Panc1 (cell line): ENCODE measurements at regions not wholly inside any gene's neighbourhood (a gene's known extent, or its start where the extent isn't known, plus 50 kb on each side); places are given as distances from the start of the nearest gene placed in this dataset.

ENCODE experiments used
- ATAC-seq: fragments of 200-7000 bp; cut with Tn5 transposase; 2 replicates; pipeline ENCODE4 v1.9.1; 2020; ENCODE audit warnings: mild to moderate bottlenecking, moderate library complexity
- BruUV-seq: library from RNA; stranded (reverse); fragments of 400-500 nt; replicated peaks from 2 replicates; lab custom pipeline; 2021; lab: Mats Ljungman, UMichigan
- CTCF ChIA-PET: fragments of 300-600 bp; sonication (Branson Sonifier 250); formaldehyde crosslinking; loops from one replicate; lab custom pipeline; 2022; ENCODE audit warnings: antibody characterized with exemption; lab: Charles Lee
- POLR2A ChIA-PET: fragments of 300-600 bp; sonication (Branson Sonifier 250); formaldehyde crosslinking; loops from one replicate; lab custom pipeline; 2022; ENCODE audit warnings: antibody characterized with exemption; lab: Charles Lee
- DNase-seq: peaks from one replicate; pipeline ENCODE4 v3.0.0-alpha.2; 2010; ENCODE audit warnings: low read depth, low spot score
- H3K27ac ChIP-seq: 2 replicates; pipeline ENCODE4 v1.5.1; 2011; ENCODE audit warnings: mild to moderate bottlenecking, low read length, inconsistent platforms
- H3K27me3 ChIP-seq: fragments of 200-500 bp; sonication (Bioruptor generic); 2 replicates; pipeline ENCODE4 v1.6.0; 2014; ENCODE audit warnings: low read length, inconsistent platforms; ENCODE audit not compliant: control insufficient read depth, insufficient read depth
- H3K36me3 ChIP-seq: fragments of 200-500 bp; sonication (Bioruptor generic); 2 replicates; pipeline ENCODE4 v1.5.1; 2014; ENCODE audit warnings: inconsistent platforms, mild to moderate bottlenecking, low read length, moderate library complexity; ENCODE audit not compliant: control insufficient read depth, insufficient read depth
- H3K4me1 ChIP-seq: 2 replicates; pipeline ENCODE4 v1.5.1; 2011; ENCODE audit warnings: inconsistent platforms, mild to moderate bottlenecking, low read length, moderate library complexity; ENCODE audit not compliant: control insufficient read depth, insufficient read depth
- H3K4me3 ChIP-seq, 2 experiments: 2 replicates each; pipeline ENCODE4 v1.5.1; 2011 to 2012; ENCODE audit warnings: low read depth in 2 of 2, low read length in 2 of 2, mild to moderate bottlenecking in 2 of 2, inconsistent platforms in 1 of 2, moderate library complexity in 1 of 2
- H3K9me3 ChIP-seq: fragments of 200-500 bp; sonication (Bioruptor generic); 2 replicates; pipeline ENCODE4 v1.5.1; 2014; ENCODE audit warnings: low read depth, mild to moderate bottlenecking, inconsistent platforms, low read length, moderate library complexity; ENCODE audit not compliant: control insufficient read depth, insufficient read depth
- CTCF ChIP-seq: fragments of 450-650 bp; IDR thresholded peaks from 2 replicates; pipeline ENCODE4 v1.5.1; 2017; ENCODE audit warnings: mild to moderate bottlenecking
- POLR2AphosphoS5 ChIP-seq: IDR thresholded peaks from 2 replicates; pipeline ENCODE4 v1.6.1; 2012; ENCODE audit warnings: mild to moderate bottlenecking, low read depth, low read length, moderate library complexity
- REST ChIP-seq, 2 experiments: IDR thresholded peaks; 2 replicates each; pipeline ENCODE4 v1.6.1; 2011 to 2012; ENCODE audit warnings: low read depth in 2 of 2, control low read depth in 1 of 2, low read length in 1 of 2, mild to moderate bottlenecking in 1 of 2, moderate library complexity in 1 of 2; ENCODE audit not compliant: insufficient read depth in 1 of 2
- SIN3A ChIP-seq: IDR thresholded peaks from 2 replicates; pipeline ENCODE4 v1.6.1; 2012; ENCODE audit warnings: low read depth, mild to moderate bottlenecking, low read length, moderate library complexity, borderline replicate concordance; ENCODE audit not compliant: insufficient read depth
- TCF7L2 ChIP-seq: IDR thresholded peaks from 2 replicates; pipeline ENCODE4 v1.6.1; 2011; ENCODE audit warnings: mild to moderate bottlenecking, low read depth, low read length, inconsistent platforms
- in situ Hi-C: cut with HindIII; loops from 2 replicates; pipeline ENCODE4 v1.10.0; 2016; ENCODE audit warnings: low sequenced_read_pairs, low pct_unique_long_range_greater_than_20kb
- intact Hi-C: fragments of 100-400 bp; cut with micrococcal nuclease; formaldehyde crosslinking; loops from one replicate; pipeline ENCODE4 v1.10.0; 2022; ENCODE audit not compliant: unreplicated experiment

- Histone ChIP-seq H3K27me3 (no peaks in the 10 kb centered on the region), H3K9me3 (no peaks in the 10 kb centered on the region), H3K27ac (no peak overlapping the region), H3K4me3 (no peak overlapping the region), H3K4me1 (no peaks in the 10 kb centered on the region), H3K36me3 (no peaks in the 10 kb centered on the region)
- CTCF ChIA-PET = no interaction called here
- no TSS peak for BruUV-seq
- POLR2A ChIA-PET = no interaction called here
- intact Hi-C loops (no loop called here), in situ Hi-C loops (no loop called here)
- DNase-seq = no peak
- TF ChIP-seq POLR2AphosphoS5 (no peak), TCF7L2 (no peak), REST (IDR thresholded peaks at IDR 0.05; ENCODE audit: insufficient read depth in 1 of 2, low read depth in 2 of 2, low read length in 1 of 2) (no peak), SIN3A (no peak), CTCF (no peak)
- ATAC-seq = no peak
These were observed 679.3 kb downstream of the DHX35 start for GRCh38 chr20:39641423-39641822.

- H3K36me3 ChIP-seq = no peaks in the 10 kb centered on the region
- no peaks in the 10 kb centered on the region for H3K9me3 ChIP-seq
- ChIA-PET CTCF (no interaction called here), POLR2A (no interaction called here)
- no peak for DNase-seq
- no TSS peak for BruUV-seq
- H3K27me3 ChIP-seq = no peaks in the 10 kb centered on the region
- no peaks in the 10 kb centered on the region for H3K4me1 ChIP-seq
- no peak overlapping the region for H3K4me3 ChIP-seq
- no peak for ATAC-seq
- in situ Hi-C loops = no loop called here
- no peak overlapping the region for H3K27ac ChIP-seq
- TF ChIP-seq SIN3A (no peak), TCF7L2 (no peak), CTCF (no peak), POLR2AphosphoS5 (no peak), REST (IDR thresholded peaks at IDR 0.05; ENCODE audit: insufficient read depth in 1 of 2, low read depth in 2 of 2, low read length in 1 of 2) (no peak)
- intact Hi-C loops = no loop called here
These were observed 678.0 kb downstream of the DHX35 start for GRCh38 chr20:39640147-39640546.
